Stimulated activated CD8-positive, alpha-beta memory T cell treated with anti-CD3 and anti-CD28 coated beads, Interleukin-4, amount 100 ng/mL, for 1 hour (primary cell): ENCODE measurements at regions not wholly inside any gene's neighbourhood (a gene's known extent, or its start where the extent isn't known, plus 50 kb on each side); places are given as distances from the start of the nearest gene placed in this dataset.
"Not testable (repeated sequence)": the region's sequence is repeated elsewhere in the genome, so short reads cannot be mapped to it uniquely, and the experiment has no call there.

ENCODE experiments used
- DNase-seq, 2 donors: peaks; one replicate each; pipeline ENCODE4 v3.0.0-alpha.2; 2020; ENCODE audit warnings: low read depth in 2 of 2, low spot score in 1 of 2

- DNase-seq = no peak
Measured at GRCh38 chr16:66028510-66029216, 337.8 kb upstream of the CDH5 start.

- DNase-seq = no peak
Measured at GRCh38 chr16:66026787-66027330, 339.6 kb upstream of the CDH5 start.

GRCh38 chr16:66026211-66026610 lies 340.3 kb upstream of the CDH5 start:
- DNase-seq = no peak

- no peak for DNase-seq
Measured at GRCh38 chr16:66025751-66026150, 340.7 kb upstream of the CDH5 start.

- DNase-seq = not testable (repeated sequence)
Measured at GRCh38 chr16:66024567-66024966, 341.9 kb upstream of the CDH5 start.

- no peak for DNase-seq
Measured at GRCh38 chr16:66023481-66023880, 343.0 kb upstream of the CDH5 start.

- no peak for DNase-seq
Measured at GRCh38 chr16:66020642-66021041, 345.8 kb upstream of the CDH5 start.

- no peak for DNase-seq
Measured at GRCh38 chr16:66020046-66020445, 346.4 kb upstream of the CDH5 start.

GRCh38 chr16:66019502-66019901 lies 347.0 kb upstream of the CDH5 start:
- not testable (repeated sequence) for DNase-seq

GRCh38 chr16:66014221-66014620 lies 352.3 kb upstream of the CDH5 start:
- no peak for DNase-seq

GRCh38 chr16:66013486-66013885 lies 353.0 kb upstream of the CDH5 start:
- DNase-seq = no peak

GRCh38 chr16:66008136-66008535 lies 358.4 kb upstream of the CDH5 start:
- DNase-seq = no peak

- no peak for DNase-seq
Measured at GRCh38 chr16:66007717-66008116, 358.8 kb upstream of the CDH5 start.

- DNase-seq = no peak
Measured at GRCh38 chr16:66006485-66006884, 360.0 kb upstream of the CDH5 start.

- DNase-seq = no peak
Measured at GRCh38 chr16:66004699-66005098, 361.8 kb upstream of the CDH5 start.

- no peak for DNase-seq
Measured at GRCh38 chr16:66003201-66003600, 363.3 kb upstream of the CDH5 start.

GRCh38 chr16:66002601-66003000 lies 363.9 kb upstream of the CDH5 start:
- no peak for DNase-seq

GRCh38 chr16:66001432-66001831 lies 365.1 kb upstream of the CDH5 start:
- DNase-seq = no peak

- no peak for DNase-seq
Measured at GRCh38 chr16:65998443-65998842, 368.0 kb upstream of the CDH5 start.

- DNase-seq = no peak
Measured at GRCh38 chr16:65994291-65994690, 372.2 kb upstream of the CDH5 start.

GRCh38 chr16:65991149-65991701 lies 375.3 kb upstream of the CDH5 start:
- no peak for DNase-seq

GRCh38 chr16:65989861-65990604 lies 376.5 kb upstream of the CDH5 start:
- no peak for DNase-seq
